Spleen (tissue), 11 donors: ENCODE measurements at regions not wholly inside any gene's neighbourhood (a gene's known extent, or its start where the extent isn't known, plus 50 kb on each side); places are given as distances from the start of the nearest gene placed in this dataset.

Source experiments
- DNase-seq: peaks from one replicate; pipeline ENCODE4 v3.0.0-alpha.2; 2020
- H3K27ac ChIP-seq, 8 donors: fragments of 200-600 bp; sonication (generic) in 7 of 8; 1 replicate in 4 of 8; 2 replicates in 4 of 8; pipeline versions ENCODE4 v1.5.0 to v1.8.0; 2016 to 2021; ENCODE audit warnings: inconsistent platforms in 4 of 8, mild to moderate bottlenecking in 4 of 8, moderate library complexity in 1 of 8
- H3K27me3 ChIP-seq, 7 donors: fragments of 200-600 bp; sonication (generic) in 6 of 7; replicated peaks in 1 of 7; 1 replicate in 4 of 7; 2 replicates in 3 of 7; pipeline versions ENCODE4 v1.5.0 to v1.8.0; 2016 to 2021; ENCODE audit warnings: inconsistent platforms in 3 of 7, mild to moderate bottlenecking in 1 of 7
- H3K36me3 ChIP-seq, 6 donors: fragments of 200-600 bp; sonication (generic) in 5 of 6; 1 replicate in 4 of 6; 2 replicates in 2 of 6; pipeline versions ENCODE4 v1.5.0 to v1.8.0; 2016 to 2021; ENCODE audit warnings: inconsistent platforms in 2 of 6
- H3K4me1 ChIP-seq, 6 donors: fragments of 200-600 bp; sonication (generic) in 5 of 6; 1 replicate in 3 of 6; 2 replicates in 3 of 6; pipeline versions ENCODE4 v1.5.0 to v1.8.0; 2016 to 2021; ENCODE audit warnings: inconsistent platforms in 3 of 6
- H3K4me3 ChIP-seq, 8 donors: fragments of 200-600 bp; sonication (generic) in 7 of 8; 1 replicate in 4 of 8; 2 replicates in 4 of 8; pipeline versions ENCODE4 v1.5.0 to v1.8.0; 2016 to 2021; ENCODE audit warnings: inconsistent platforms in 4 of 8, mild to moderate bottlenecking in 4 of 8, moderate library complexity in 2 of 8
- H3K9me3 ChIP-seq, 8 donors: fragments of 200-600 bp; sonication (generic) in 7 of 8; 1 replicate in 4 of 8; 2 replicates in 4 of 8; pipeline versions ENCODE4 v1.5.0 to v1.8.0; 2016 to 2021; ENCODE audit warnings: inconsistent platforms in 4 of 8
- CTCF ChIP-seq, 11 experiments: fragments of 200-600 bp in 7 of 11; fragments of 450-650 bp in 4 of 11; sonication (generic) in 4 of 11; IDR thresholded peaks in 8 of 11; conservative IDR thresholded peaks in 3 of 11; 1 replicate in 7 of 11; 2 replicates in 4 of 11; pipeline versions ENCODE4 v1.4.0 to v1.8.0; 2016 to 2021; ENCODE audit warnings: antibody characterized with exemption in 11 of 11, inconsistent platforms in 4 of 11, mild to moderate bottlenecking in 1 of 11
- POLR2A ChIP-seq, 3 donors: fragments of 450-650 bp; IDR thresholded peaks; one replicate each; pipeline ENCODE4 v1.5.1; 2017; ENCODE audit warnings: antibody characterized with exemption in 3 of 3, mild to moderate bottlenecking in 1 of 3
- POLR2AphosphoS5 ChIP-seq, 3 donors: sonication (generic); formaldehyde crosslinking; IDR thresholded peaks; one replicate each; pipeline ENCODE4 v1.5.1; 2017; ENCODE audit warnings: antibody characterized with exemption in 3 of 3
- WGBS, 5 donors: extraction: QIAGEN DNeasy Blood & Tissue Kit in 3 of 5; methylation state at CpG; one replicate each; pipeline versions ENCODE4 v1.1.5 to v1.1.7; 2013 to 2018; 5-methylcytosine and 5-hydroxymethylcytosine counted together
- intact Hi-C: fragments of 100-400 bp; cut with DNase I; formaldehyde crosslinking; loops from one replicate; pipeline ENCODE4 v1.15.0; 2023; ENCODE audit warnings: low total_unique reads
- donor health status: healthy with polysubstance abuse.
- donor health status: DM: no; HTN: no; CAD: no; lungs with moderate emphysema.
- donor health status: DM: no; HTN: no; CAD: no.
- donor health status: Bipolar disorder and iron deficiency.
- donor health status: healthy.
- donor health status: DM: no; HTN: no; CAD: no.
- donor health status: DM: yes; HTN: yes; CAD: no.

- Histone ChIP-seq H3K4me3 (no peak overlapping the region), H3K27me3 (no peaks in the 10 kb centered on the region), H3K36me3 (no peaks in the 10 kb centered on the region), H3K9me3 (no peaks in the 10 kb centered on the region), H3K27ac (no peak overlapping the region), H3K4me1 (no peaks in the 10 kb centered on the region)
- TF ChIP-seq POLR2A (IDR thresholded peaks at IDR 0.05) (no peak), POLR2AphosphoS5 (IDR thresholded peaks at IDR 0.05) (no peak), CTCF (IDR thresholded peaks at IDR 0.05 in 8 of 11, conservative IDR thresholded peaks at IDR 0.05 in 3 of 11) (no peak)
- 89 to 97% (median 91%) methylated on average over 3 of the region's 3 CpGs for WGBS, 5 donors
- intact Hi-C loops, result no loop called here
- DNase-seq, result no peak
Measured at GRCh38 chr9:29200650-29201049, 1627.4 kb upstream of the C9orf72 start.

- H3K9me3 ChIP-seq, result no peaks in the 10 kb centered on the region
- no peak overlapping the region for H3K27ac ChIP-seq
- H3K27me3 ChIP-seq, result no peaks in the 10 kb centered on the region
- no peak for DNase-seq
- 28 to 60% (median 55%) methylated on average over 2 of the region's 2 CpGs for WGBS, 5 donors
- H3K36me3 ChIP-seq, result no peaks in the 10 kb centered on the region
- H3K4me3 ChIP-seq, result no peak overlapping the region
- intact Hi-C loops, result no loop called here
- no peaks in the 10 kb centered on the region for H3K4me1 ChIP-seq
- TF ChIP-seq POLR2AphosphoS5 (IDR thresholded peaks at IDR 0.05) (no peak), CTCF (IDR thresholded peaks at IDR 0.05 in 8 of 11, conservative IDR thresholded peaks at IDR 0.05 in 3 of 11) (no peak), POLR2A (IDR thresholded peaks at IDR 0.05) (no peak)
Measured at GRCh38 chr9:29203244-29203930, 1630.1 kb upstream of the C9orf72 start.

DNA sequence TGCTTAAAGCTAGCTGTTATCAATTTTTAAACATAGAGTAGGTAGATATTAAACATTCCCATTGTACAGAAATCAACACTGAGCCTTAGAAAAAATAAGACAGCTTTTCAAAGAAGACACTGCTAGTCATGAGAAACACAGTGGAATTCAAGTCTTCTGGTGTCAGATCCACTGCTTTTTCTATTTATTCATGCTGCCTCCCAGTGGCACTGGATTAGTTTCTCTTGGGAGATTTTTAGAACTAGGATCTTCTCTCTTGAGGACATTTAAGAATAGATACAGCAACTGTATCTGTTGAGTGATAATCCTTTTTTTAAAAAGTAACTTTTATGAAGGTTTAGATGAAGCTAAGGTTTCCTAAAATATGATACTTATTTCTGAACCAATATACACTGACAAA lies 1635.4 kb upstream of the C9orf72 start:
- Histone ChIP-seq H3K27me3 (peaks cover 0 to 44% (median 27%) of the 10 kb centered on the region in 7 donors), H3K36me3 (no peaks in the 10 kb centered on the region), H3K4me3 (no peak overlapping the region), H3K9me3 (no peaks in the 10 kb centered on the region), H3K27ac (no peak overlapping the region), H3K4me1 (peaks cover 5 to 22% (median 21%) of the 10 kb centered on the region in 6 donors)
- intact Hi-C loops, result no loop called here
- TF ChIP-seq POLR2AphosphoS5 (IDR thresholded peaks at IDR 0.05), result no peak
- no peak for TF ChIP-seq CTCF (IDR thresholded peaks at IDR 0.05 in 8 of 11, conservative IDR thresholded peaks at IDR 0.05 in 3 of 11)
- TF ChIP-seq POLR2A (IDR thresholded peaks at IDR 0.05), result no peak
- no peak for DNase-seq

DNA sequence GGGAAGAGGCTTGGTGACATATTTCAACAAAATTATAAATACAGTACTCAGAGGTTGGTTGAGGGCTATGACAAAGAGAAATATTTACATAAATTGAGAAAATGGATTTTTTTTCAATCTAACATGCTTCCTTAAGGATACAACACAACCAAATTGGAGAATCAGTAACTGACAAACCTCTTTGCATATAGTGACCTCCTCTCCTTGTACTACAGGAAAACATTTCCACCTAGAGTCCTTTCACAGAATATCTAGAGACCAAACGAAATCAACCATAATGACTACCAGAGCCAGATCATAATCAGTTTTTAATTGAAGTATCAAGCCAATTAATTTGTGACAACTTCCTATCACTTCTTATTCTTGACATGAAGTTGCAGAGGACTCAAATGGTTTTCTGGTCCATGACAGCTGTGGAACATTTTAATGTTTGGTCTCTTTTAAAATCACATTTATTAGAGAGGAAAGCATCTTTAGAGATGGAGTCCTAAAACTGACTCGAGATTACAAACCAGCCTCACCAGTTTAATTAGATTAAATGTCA lies 1636.5 kb upstream of the C9orf72 start:
- no peak for DNase-seq
- H3K27ac ChIP-seq, result no peak overlapping the region
- no peaks in the 10 kb centered on the region for H3K9me3 ChIP-seq
- H3K27me3 ChIP-seq, result peaks cover 0 to 55% (median 38%) of the 10 kb centered on the region in 7 donors
- WGBS, 5 donors, result 45 to 71% (median 52%) methylated on average over 2 of the region's 2 CpGs
- H3K4me1 ChIP-seq, result peaks cover 7 to 33% (median 25%) of the 10 kb centered on the region in 6 donors
- intact Hi-C loops, result no loop called here
- H3K36me3 ChIP-seq, result no peaks in the 10 kb centered on the region
- no peak for TF ChIP-seq POLR2AphosphoS5 (IDR thresholded peaks at IDR 0.05)
- no peak for TF ChIP-seq POLR2A (IDR thresholded peaks at IDR 0.05)
- no peak overlapping the region for H3K4me3 ChIP-seq
